Neutrophil (primary cell): ENCODE measurements at regions not wholly inside any gene's neighbourhood (a gene's known extent, or its start where the extent isn't known, plus 50 kb on each side); places are given as distances from the start of the nearest gene placed in this dataset.

ENCODE experiments used
- H3K27ac ChIP-seq: fragments of 200-600 bp; sonication (generic); 2 replicates; pipeline ENCODE4 v1.5.1; 2016; ENCODE audit warnings: mild to moderate bottlenecking, moderate library complexity
- H3K27me3 ChIP-seq: fragments of 200-600 bp; sonication (generic); 2 replicates; pipeline ENCODE4 v1.6.0; 2016; ENCODE audit warnings: mild to moderate bottlenecking
- H3K36me3 ChIP-seq: fragments of 200-600 bp; sonication (generic); 2 replicates; pipeline ENCODE4 v1.5.1; 2017
- H3K4me1 ChIP-seq, 2 experiments: fragments of 200-600 bp in 1 of 2; sonication (generic) in 1 of 2; 1 replicate in 1 of 2; 2 replicates in 1 of 2; pipeline versions ENCODE4 v1.5.1 to v1.6.1; 2013 to 2016; ENCODE audit warnings: low read depth in 1 of 2, low read length in 1 of 2, mild to moderate bottlenecking in 1 of 2, moderate library complexity in 1 of 2; ENCODE audit not compliant: control insufficient read depth in 1 of 2, insufficient read depth in 1 of 2
- H3K4me3 ChIP-seq, 2 experiments: fragments of 200-600 bp in 1 of 2; sonication (generic) in 1 of 2; 1 replicate in 1 of 2; 2 replicates in 1 of 2; pipeline ENCODE4 v1.5.1; 2013 to 2016; ENCODE audit warnings: low read depth in 1 of 2, low read length in 1 of 2, mild to moderate bottlenecking in 1 of 2, moderate library complexity in 1 of 2
- H3K9me3 ChIP-seq: fragments of 200-600 bp; sonication (generic); 2 replicates; pipeline ENCODE4 v1.5.1; 2016
- CTCF ChIP-seq: fragments of 200-600 bp; sonication (generic); IDR thresholded peaks from 2 replicates; pipeline ENCODE4 v1.5.1; 2016; ENCODE audit warnings: antibody characterized with exemption

- H3K27ac ChIP-seq = no peak overlapping the region
- no peaks in the 10 kb centered on the region for H3K9me3 ChIP-seq
- TF ChIP-seq CTCF = no peak
- H3K36me3 ChIP-seq = no peaks in the 10 kb centered on the region
- no peak overlapping the region for H3K4me3 ChIP-seq
- H3K4me1 ChIP-seq = no peaks in the 10 kb centered on the region
- H3K27me3 ChIP-seq = no peaks in the 10 kb centered on the region
Observed at GRCh38 chr4:111781611-111782010, 363.6 kb upstream of the FAM241A start.

- H3K27ac ChIP-seq = no peak overlapping the region
- H3K4me3 ChIP-seq = no peak overlapping the region
- no peaks in the 10 kb centered on the region for H3K36me3 ChIP-seq
- no peaks in the 10 kb centered on the region for H3K9me3 ChIP-seq
- H3K27me3 ChIP-seq = peaks cover 20% of the 10 kb centered on the region
- TF ChIP-seq CTCF = no peak
- H3K4me1 ChIP-seq = no peaks in the 10 kb centered on the region
Observed at GRCh38 chr4:111788099-111788498, 357.2 kb upstream of the FAM241A start.

- peaks cover 20% of the 10 kb centered on the region for H3K27me3 ChIP-seq
- H3K27ac ChIP-seq = no peak overlapping the region
- H3K4me1 ChIP-seq = no peaks in the 10 kb centered on the region
- TF ChIP-seq CTCF = no peak
- H3K9me3 ChIP-seq = no peaks in the 10 kb centered on the region
- H3K4me3 ChIP-seq = no peak overlapping the region
- no peaks in the 10 kb centered on the region for H3K36me3 ChIP-seq
Observed at GRCh38 chr4:111789901-111790640, 355.2 kb upstream of the FAM241A start.

GRCh38 chr4:111792632-111793031 lies 352.6 kb upstream of the FAM241A start:
- Histone ChIP-seq H3K27ac (no peak overlapping the region), H3K36me3 (no peaks in the 10 kb centered on the region), H3K9me3 (no peaks in the 10 kb centered on the region), H3K4me3 (no peak overlapping the region), H3K27me3 (peaks cover 13% of the 10 kb centered on the region), H3K4me1 (no peaks in the 10 kb centered on the region)
- TF ChIP-seq CTCF = no peak

- H3K27me3 ChIP-seq = peaks cover 4% of the 10 kb centered on the region
- no peaks in the 10 kb centered on the region for H3K4me1 ChIP-seq
- H3K4me3 ChIP-seq = no peak overlapping the region
- no peaks in the 10 kb centered on the region for H3K36me3 ChIP-seq
- H3K27ac ChIP-seq = no peak overlapping the region
- no peaks in the 10 kb centered on the region for H3K9me3 ChIP-seq
- TF ChIP-seq CTCF = no peak
Observed at GRCh38 chr4:111793433-111794091, 351.7 kb upstream of the FAM241A start.
